Tibial artery (tissue), 4 donors: ENCODE measurements at regions not wholly inside any gene's neighbourhood (a gene's known extent, or its start where the extent isn't known, plus 50 kb on each side); places are given as distances from the start of the nearest gene placed in this dataset.
"Not testable (repeated sequence)": the region's sequence is repeated elsewhere in the genome, so short reads cannot be mapped to it uniquely, and the experiment has no call there.

ENCODE experiments used
- DNase-seq, 2 donors: peaks; one replicate each; pipeline ENCODE4 v3.0.0-alpha.2; 2019
- H3K27ac ChIP-seq, 2 donors: fragments of 200-600 bp; sonication (generic) in 1 of 2; 1 replicate in 1 of 2; 2 replicates in 1 of 2; pipeline ENCODE4 v1.5.1; 2018 to 2019; ENCODE audit warnings: mild to moderate bottlenecking in 1 of 2
- H3K27me3 ChIP-seq, 2 donors: fragments of 200-600 bp; sonication (generic) in 1 of 2; one replicate each; pipeline versions ENCODE4 v1.5.1 to v1.6.0; 2016 to 2019
- H3K36me3 ChIP-seq, 3 donors: fragments of 200-600 bp; sonication (generic) in 2 of 3; one replicate each; pipeline ENCODE4 v1.5.1; 2016 to 2019; ENCODE audit warnings: mild to moderate bottlenecking in 2 of 3
- H3K4me1 ChIP-seq, 4 donors: fragments of 200-600 bp; sonication (generic) in 2 of 4; 1 replicate in 3 of 4; 2 replicates in 1 of 4; pipeline ENCODE4 v1.5.1; 2016 to 2019
- H3K4me3 ChIP-seq, 2 donors: fragments of 200-600 bp; sonication (generic) in 1 of 2; 1 replicate in 1 of 2; 2 replicates in 1 of 2; pipeline ENCODE4 v1.5.1; 2018 to 2019; ENCODE audit warnings: mild to moderate bottlenecking in 2 of 2
- H3K9me3 ChIP-seq, 3 donors: fragments of 200-600 bp; sonication (generic) in 1 of 3; one replicate each; pipeline ENCODE4 v1.5.1; 2016 to 2019
- CTCF ChIP-seq, 2 experiments: fragments of 200-600 bp in 1 of 2; fragments of 450-650 bp in 1 of 2; IDR thresholded peaks; one replicate each; pipeline ENCODE4 v1.5.1; 2017 to 2019; ENCODE audit warnings: antibody characterized with exemption in 2 of 2, mild to moderate bottlenecking in 1 of 2, moderate library complexity in 1 of 2
- intact Hi-C: fragments of 100-400 bp; cut with DNase I; formaldehyde crosslinking; loops from one replicate; pipeline ENCODE4 v1.15.0; 2023; ENCODE audit warnings: low total_unique reads

- no peak for TF ChIP-seq CTCF (IDR thresholded peaks at IDR 0.05)
- Histone ChIP-seq H3K4me3 (no peak overlapping the region), H3K9me3 (peaks cover 0 to 14% (median 0%) of the 10 kb centered on the region in 3 donors), H3K27me3 (no peaks in the 10 kb centered on the region), H3K27ac (no peak overlapping the region), H3K36me3 (no peaks in the 10 kb centered on the region), H3K4me1 (no peaks in the 10 kb centered on the region)
- intact Hi-C loops: no loop called here
- no peak for DNase-seq
Measured at GRCh38 chr14:92241966-92242595, 80.9 kb upstream of the SLC24A4 start.

DNA sequence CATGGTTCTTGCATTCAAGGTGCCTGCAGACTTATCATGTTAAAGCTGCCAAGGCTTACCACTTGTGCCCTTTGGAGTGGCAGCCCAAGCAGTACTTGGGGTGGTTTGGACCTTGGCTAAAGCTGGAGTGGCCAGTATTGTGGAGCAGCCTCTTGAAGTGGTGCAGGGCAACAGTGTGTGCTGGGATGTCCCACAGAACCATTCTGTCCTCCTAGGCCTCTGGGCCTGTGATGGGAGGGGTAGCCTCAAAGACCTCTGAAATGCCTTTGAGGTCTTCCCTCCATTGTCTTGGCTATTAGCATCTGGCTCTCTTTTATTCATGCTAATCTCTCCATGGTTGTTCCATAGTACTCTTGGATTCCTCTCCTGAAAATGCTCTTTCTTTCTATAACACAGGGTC, 78.2 kb upstream of the SLC24A4 start:
- H3K27ac ChIP-seq: no peak overlapping the region
- DNase-seq: no peak
- peaks cover 0 to 14% (median 0%) of the 10 kb centered on the region in 3 donors for H3K9me3 ChIP-seq
- H3K4me1 ChIP-seq: no peaks in the 10 kb centered on the region
- TF ChIP-seq CTCF (IDR thresholded peaks at IDR 0.05): no peak
- no peaks in the 10 kb centered on the region for H3K27me3 ChIP-seq
- intact Hi-C loops: no loop called here
- no peaks in the 10 kb centered on the region for H3K36me3 ChIP-seq
- no peak overlapping the region for H3K4me3 ChIP-seq

DNA sequence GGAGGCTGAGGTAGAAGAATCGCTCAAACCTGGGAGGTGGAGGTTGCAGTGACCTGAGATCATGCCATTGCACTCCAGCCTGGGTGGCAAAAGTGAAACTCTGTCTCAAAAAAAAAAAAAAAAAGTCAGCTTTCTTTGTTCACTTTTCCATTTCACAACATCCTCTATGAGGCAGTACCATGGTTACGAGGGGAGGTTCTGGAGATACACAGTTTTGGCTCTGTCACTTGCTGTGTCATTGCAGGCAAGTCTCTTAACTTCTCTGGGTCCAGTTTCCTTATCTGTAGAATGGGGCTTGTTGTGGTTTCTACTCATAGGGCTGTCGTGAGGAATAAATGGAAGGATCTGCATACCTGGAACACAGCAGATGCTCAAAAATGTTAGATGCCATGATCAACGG, 75.6 kb upstream of the SLC24A4 start:
- no peak overlapping the region for H3K27ac ChIP-seq
- intact Hi-C loops: no loop called here
- H3K27me3 ChIP-seq: no peaks in the 10 kb centered on the region

GRCh38 chr14:92247947-92248346, 75.0 kb upstream of the SLC24A4 start:
- Histone ChIP-seq H3K4me3 (no peak overlapping the region), H3K9me3 (peaks cover 0 to 14% (median 0%) of the 10 kb centered on the region in 3 donors), H3K27me3 (no peaks in the 10 kb centered on the region), H3K4me1 (no peaks in the 10 kb centered on the region), H3K36me3 (no peaks in the 10 kb centered on the region), H3K27ac (no peak overlapping the region)
- TF ChIP-seq CTCF (IDR thresholded peaks at IDR 0.05): no peak
- no peak for DNase-seq
- intact Hi-C loops: no loop called here

More for the DNA sequence above, 75.6 kb upstream of the SLC24A4 start:
- H3K4me3 ChIP-seq: no peak overlapping the region
- H3K9me3 ChIP-seq: peaks cover 0 to 14% (median 0%) of the 10 kb centered on the region in 3 donors
- H3K4me1 ChIP-seq: no peaks in the 10 kb centered on the region
- no peaks in the 10 kb centered on the region for H3K36me3 ChIP-seq
- DNase-seq: no peak
- TF ChIP-seq CTCF (IDR thresholded peaks at IDR 0.05): no peak

GRCh38 chr14:92248696-92249095, 74.3 kb upstream of the SLC24A4 start:
- TF ChIP-seq CTCF (IDR thresholded peaks at IDR 0.05): no peak
- no peak overlapping the region for H3K4me3 ChIP-seq

DNA sequence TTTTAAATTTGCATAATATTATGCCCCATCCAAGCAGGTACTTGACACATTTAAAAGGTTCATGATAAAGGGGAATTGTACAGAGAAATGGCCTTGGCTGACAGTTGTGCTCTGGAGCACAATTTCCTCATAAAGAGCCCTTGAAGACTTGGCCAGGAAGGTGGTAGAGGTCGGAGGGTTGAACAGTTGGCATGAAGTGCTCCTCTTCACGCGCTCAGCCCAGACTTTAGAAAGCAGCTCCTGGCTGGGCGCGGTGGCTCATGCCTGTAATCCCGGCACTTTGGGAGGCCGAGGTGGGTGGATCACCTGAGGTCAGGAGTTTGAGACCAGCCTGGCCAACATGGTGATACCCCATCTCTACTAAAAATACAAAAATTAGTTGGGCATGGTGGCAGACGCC, 72.6 kb upstream of the SLC24A4 start:
- H3K9me3 ChIP-seq, H3K27ac ChIP-seq, H3K27me3 ChIP-seq, H3K4me1 ChIP-seq, intact Hi-C loops, H3K4me3 ChIP-seq, H3K36me3 ChIP-seq, DNase-seq: not testable (repeated sequence)

More at GRCh38 chr14:92248696-92249095, 74.3 kb upstream of the SLC24A4 start:
- intact Hi-C loops: no loop called here
- H3K27me3 ChIP-seq: no peaks in the 10 kb centered on the region
- H3K36me3 ChIP-seq: no peaks in the 10 kb centered on the region
- no peak for DNase-seq
- H3K4me1 ChIP-seq: no peaks in the 10 kb centered on the region
- no peak overlapping the region for H3K27ac ChIP-seq
- peaks cover 0 to 14% (median 0%) of the 10 kb centered on the region in 3 donors for H3K9me3 ChIP-seq
